SU-DHL-6 (cell line): ENCODE measurements at regions not wholly inside any gene's neighbourhood (a gene's known extent, or its start where the extent isn't known, plus 50 kb on each side); places are given as distances from the start of the nearest gene placed in this dataset.

Source experiments
- H2AFZ ChIP-seq: fragments of 200-600 bp; sonication (generic); 2 replicates; pipeline ENCODE4 v1.6.1; 2014; ENCODE audit warnings: low read depth, mild to moderate bottlenecking, moderate library complexity, mixed read lengths, antibody characterized with exemption, low read length; ENCODE audit not compliant: severe bottlenecking
- H3F3A ChIP-seq: fragments of 200-600 bp; shearing (Covaris generic); 2 replicates; pipeline ENCODE4 v1.6.0; 2016; ENCODE audit warnings: antibody characterized with exemption, mild to moderate bottlenecking; ENCODE audit not compliant: insufficient read depth
- H3K27ac ChIP-seq: fragments of 200-600 bp; sonication (generic); 2 replicates; pipeline ENCODE4 v1.5.1; 2016; ENCODE audit warnings: low read depth, mild to moderate bottlenecking, low read length, moderate library complexity, mixed read lengths
- H3K27me3 ChIP-seq: fragments of 200-600 bp; sonication (generic), shearing (Covaris generic); 2 replicates; pipeline ENCODE4 v1.6.0; 2014; ENCODE audit warnings: mild to moderate bottlenecking, low read length
- H3K36me3 ChIP-seq: fragments of 200-600 bp; sonication (generic); 2 replicates; pipeline ENCODE4 v1.6.1; 2014; ENCODE audit warnings: mild to moderate bottlenecking, low read length, mixed read lengths
- H3K4me2 ChIP-seq: fragments of 300-600, 200-600 bp; shearing (Covaris generic), sonication (generic); 2 replicates; pipeline ENCODE4 v1.6.0; 2014; ENCODE audit warnings: low read length, low read depth, mild to moderate bottlenecking; ENCODE audit not compliant: poor library complexity, severe bottlenecking
- H3K4me3 ChIP-seq: fragments of 200-600 bp; sonication (generic); 2 replicates; pipeline ENCODE4 v1.5.1; 2014; ENCODE audit warnings: antibody characterized with exemption, low read length, mild to moderate bottlenecking, mixed read lengths; ENCODE audit not compliant: insufficient read depth, poor library complexity, severe bottlenecking
- H3K79me2 ChIP-seq: fragments of 200-600 bp; sonication (generic); 2 replicates; pipeline ENCODE4 v1.6.1; 2014; ENCODE audit warnings: mild to moderate bottlenecking, low read length, moderate library complexity; ENCODE audit not compliant: insufficient read depth
- H3K9ac ChIP-seq: fragments of 200-600 bp; sonication (generic); 2 replicates; pipeline ENCODE4 v1.7.0; 2014; ENCODE audit warnings: mild to moderate bottlenecking, low read length
- H3K9me2 ChIP-seq: fragments of 200-600 bp; sonication (generic); replicated peaks from 2 replicates; pipeline ENCODE4 v1.6.1; 2014; ENCODE audit warnings: low read length; ENCODE audit not compliant: insufficient read depth
- H3K9me3 ChIP-seq: fragments of 200-600 bp; sonication (generic); 2 replicates; pipeline ENCODE4 v1.6.1; 2014; ENCODE audit warnings: low read length, mixed read lengths; ENCODE audit not compliant: insufficient read depth
- H4K20me1 ChIP-seq: fragments of 200-600 bp; sonication (generic); 2 replicates; pipeline ENCODE4 v1.6.1; 2014; ENCODE audit warnings: low read depth, mild to moderate bottlenecking, antibody characterized with exemption, low read length, moderate library complexity, mixed read lengths
- CTCF ChIP-seq: fragments of 200-600 bp; sonication (generic); IDR thresholded peaks from one replicate; pipeline ENCODE4 v1.5.1; 2017; ENCODE audit warnings: antibody characterized with exemption, mild to moderate bottlenecking, low read length, moderate library complexity; ENCODE audit not compliant: insufficient read depth, poor library complexity, severe bottlenecking
- EZH2phosphoT487 ChIP-seq: fragments of 200-600 bp; sonication (generic), shearing (Covaris generic); conservative IDR thresholded peaks from 2 replicates; pipeline ENCODE4 v1.6.1; 2018; ENCODE audit warnings: mild to moderate bottlenecking, antibody characterized with exemption, low read length, moderate library complexity, mixed read lengths

GRCh38 chr3:117278424-117279190 is 569.0 kb downstream of the TUSC7 start:
- H3K36me3 ChIP-seq = no peaks in the 10 kb centered on the region
- H3K4me3 ChIP-seq = no peak overlapping the region
- H4K20me1 ChIP-seq = no peaks in the 10 kb centered on the region
- H3K4me2 ChIP-seq = no peak overlapping the region
- H3K9ac ChIP-seq = no peak overlapping the region
- H3K79me2 ChIP-seq = no peaks in the 10 kb centered on the region
- TF ChIP-seq EZH2phosphoT487 (no peak), CTCF (no peak)
- H3K9me2 ChIP-seq = no peaks in the 10 kb centered on the region
- no peak overlapping the region for H2AFZ ChIP-seq
- H3K9me3 ChIP-seq = no peaks in the 10 kb centered on the region
- H3F3A ChIP-seq = no peaks in the 10 kb centered on the region
- no peaks in the 10 kb centered on the region for H3K27me3 ChIP-seq
- no peak overlapping the region for H3K27ac ChIP-seq

DNA sequence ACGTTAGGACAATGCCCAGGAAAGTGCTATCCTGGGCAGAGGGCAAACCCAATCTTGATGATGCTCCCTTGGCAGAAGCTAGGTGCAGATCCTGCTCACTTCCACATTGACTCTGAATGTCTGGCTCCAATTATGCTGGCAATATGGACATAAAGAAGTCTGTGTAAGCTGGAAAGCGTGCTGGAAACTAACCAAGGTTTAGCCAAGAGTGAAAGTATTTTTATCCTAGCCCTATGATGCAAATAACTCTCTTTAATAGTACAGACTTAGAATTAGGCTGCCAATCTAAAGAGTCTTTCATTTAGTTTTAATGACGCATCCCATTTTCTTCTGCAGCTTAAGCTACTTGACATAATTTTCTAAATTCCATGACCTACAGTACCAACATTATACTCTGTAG is 571.8 kb downstream of the TUSC7 start:
- H3K9me3 ChIP-seq = no peaks in the 10 kb centered on the region
- H3F3A ChIP-seq = no peaks in the 10 kb centered on the region
- no peaks in the 10 kb centered on the region for H3K36me3 ChIP-seq
- no peak overlapping the region for H3K9ac ChIP-seq
- no peaks in the 10 kb centered on the region for H3K9me2 ChIP-seq
- TF ChIP-seq CTCF (no peak), EZH2phosphoT487 (no peak)
- H2AFZ ChIP-seq = no peak overlapping the region
- no peak overlapping the region for H3K27ac ChIP-seq
- H3K4me2 ChIP-seq = no peak overlapping the region
- no peak overlapping the region for H3K4me3 ChIP-seq
- H4K20me1 ChIP-seq = no peaks in the 10 kb centered on the region
- H3K27me3 ChIP-seq = no peaks in the 10 kb centered on the region
- no peaks in the 10 kb centered on the region for H3K79me2 ChIP-seq

- Histone ChIP-seq H3K4me2 (no peak overlapping the region), H3K27ac (no peak overlapping the region), H3K27me3 (no peaks in the 10 kb centered on the region), H3K36me3 (no peaks in the 10 kb centered on the region), H3K4me3 (no peak overlapping the region), H4K20me1 (no peaks in the 10 kb centered on the region), H3K9ac (no peak overlapping the region), H2AFZ (no peak overlapping the region), H3F3A (no peaks in the 10 kb centered on the region), H3K9me2 (no peaks in the 10 kb centered on the region), H3K79me2 (no peaks in the 10 kb centered on the region), H3K9me3 (no peaks in the 10 kb centered on the region)
- TF ChIP-seq CTCF = no peak
These were observed 573.0 kb downstream of the TUSC7 start for GRCh38 chr3:117282566-117282965.
